Glutamatergic neuron (in vitro differentiated cells): ENCODE measurements at regions not wholly inside any gene's neighbourhood (a gene's known extent, or its start where the extent isn't known, plus 50 kb on each side); places are given as distances from the start of the nearest gene placed in this dataset.

Source experiments
- DNase-seq: peaks from one replicate; pipeline ENCODE4 v3.0.0; 2022
- H3K27ac Mint-ChIP-seq: one replicate; pipeline ENCODE4 v1.8.0; 2020; ENCODE audit warnings: mild to moderate bottlenecking, mixed read lengths, inconsistent platforms; ENCODE audit not compliant: unreplicated experiment
- H3K27me3 Mint-ChIP-seq: one replicate; pipeline ENCODE4 v1.8.0; 2020; ENCODE audit warnings: mild to moderate bottlenecking, moderate library complexity, mixed read lengths, inconsistent platforms; ENCODE audit not compliant: unreplicated experiment
- H3K36me3 Mint-ChIP-seq: one replicate; pipeline ENCODE4 v1.8.0; 2020; ENCODE audit warnings: mild to moderate bottlenecking, mixed read lengths, inconsistent platforms; ENCODE audit not compliant: unreplicated experiment
- H3K4me1 Mint-ChIP-seq: one replicate; pipeline ENCODE4 v1.8.0; 2020; ENCODE audit warnings: mild to moderate bottlenecking, low read depth, mixed read lengths, inconsistent platforms; ENCODE audit not compliant: unreplicated experiment
- H3K4me3 Mint-ChIP-seq: one replicate; pipeline ENCODE4 v1.8.0; 2020; ENCODE audit warnings: mild to moderate bottlenecking, mixed read lengths, inconsistent platforms; ENCODE audit not compliant: unreplicated experiment
- H3K9me3 Mint-ChIP-seq: one replicate; pipeline ENCODE4 v1.8.0; 2020; ENCODE audit warnings: mild to moderate bottlenecking, moderate library complexity, mixed read lengths, inconsistent platforms; ENCODE audit not compliant: unreplicated experiment
- TF ChIP-seq, protein P1 (sequence below): fragments of 200-600 bp; sonication (generic); IDR thresholded peaks from one replicate; pipeline ENCODE4 v1.5.0; 2021; ENCODE audit not compliant: partially characterized antibody, unreplicated experiment

- DNase-seq, result no peak
- H3K27me3 Mint-ChIP-seq, result no peaks in the 10 kb centered on the region
- no peaks in the 10 kb centered on the region for H3K36me3 Mint-ChIP-seq
- no peaks in the 10 kb centered on the region for H3K9me3 Mint-ChIP-seq
- no peaks in the 10 kb centered on the region for H3K4me1 Mint-ChIP-seq
- H3K27ac Mint-ChIP-seq, result no peak overlapping the region
- H3K4me3 Mint-ChIP-seq, result no peak overlapping the region
- TF ChIP-seq, protein P1, sequence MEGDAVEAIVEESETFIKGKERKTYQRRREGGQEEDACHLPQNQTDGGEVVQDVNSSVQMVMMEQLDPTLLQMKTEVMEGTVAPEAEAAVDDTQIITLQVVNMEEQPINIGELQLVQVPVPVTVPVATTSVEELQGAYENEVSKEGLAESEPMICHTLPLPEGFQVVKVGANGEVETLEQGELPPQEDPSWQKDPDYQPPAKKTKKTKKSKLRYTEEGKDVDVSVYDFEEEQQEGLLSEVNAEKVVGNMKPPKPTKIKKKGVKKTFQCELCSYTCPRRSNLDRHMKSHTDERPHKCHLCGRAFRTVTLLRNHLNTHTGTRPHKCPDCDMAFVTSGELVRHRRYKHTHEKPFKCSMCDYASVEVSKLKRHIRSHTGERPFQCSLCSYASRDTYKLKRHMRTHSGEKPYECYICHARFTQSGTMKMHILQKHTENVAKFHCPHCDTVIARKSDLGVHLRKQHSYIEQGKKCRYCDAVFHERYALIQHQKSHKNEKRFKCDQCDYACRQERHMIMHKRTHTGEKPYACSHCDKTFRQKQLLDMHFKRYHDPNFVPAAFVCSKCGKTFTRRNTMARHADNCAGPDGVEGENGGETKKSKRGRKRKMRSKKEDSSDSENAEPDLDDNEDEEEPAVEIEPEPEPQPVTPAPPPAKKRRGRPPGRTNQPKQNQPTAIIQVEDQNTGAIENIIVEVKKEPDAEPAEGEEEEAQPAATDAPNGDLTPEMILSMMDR, result no peak
Observed at GRCh38 chr14:83355609-83356008, 1822.0 kb upstream of the SEL1L start.

DNA sequence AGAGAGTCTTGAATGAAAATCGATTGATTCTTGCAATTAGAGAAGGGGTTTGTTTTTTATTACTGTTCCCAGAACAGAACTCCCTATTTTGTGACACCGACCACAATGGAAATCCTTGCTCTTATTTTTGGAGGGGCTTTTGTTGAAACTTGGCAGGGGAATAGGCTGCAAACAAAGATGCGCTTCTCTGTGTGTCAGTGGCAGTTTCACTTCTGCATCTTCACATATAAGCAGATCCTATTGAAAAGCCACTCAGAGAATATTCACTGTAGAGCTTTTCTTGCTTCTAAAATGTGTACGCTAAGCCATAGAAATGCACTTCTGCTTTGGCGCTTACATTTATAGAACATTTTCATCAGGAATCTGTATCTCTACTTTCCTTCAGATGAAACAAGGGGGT, 1822.4 kb upstream of the SEL1L start:
- Mint-ChIP-seq H3K9me3 (no peaks in the 10 kb centered on the region), H3K36me3 (no peaks in the 10 kb centered on the region), H3K27ac (no peak overlapping the region), H3K4me1 (no peaks in the 10 kb centered on the region), H3K4me3 (no peak overlapping the region), H3K27me3 (no peaks in the 10 kb centered on the region)
- TF ChIP-seq, protein P1, result no peak
- no peak for DNase-seq

DNA sequence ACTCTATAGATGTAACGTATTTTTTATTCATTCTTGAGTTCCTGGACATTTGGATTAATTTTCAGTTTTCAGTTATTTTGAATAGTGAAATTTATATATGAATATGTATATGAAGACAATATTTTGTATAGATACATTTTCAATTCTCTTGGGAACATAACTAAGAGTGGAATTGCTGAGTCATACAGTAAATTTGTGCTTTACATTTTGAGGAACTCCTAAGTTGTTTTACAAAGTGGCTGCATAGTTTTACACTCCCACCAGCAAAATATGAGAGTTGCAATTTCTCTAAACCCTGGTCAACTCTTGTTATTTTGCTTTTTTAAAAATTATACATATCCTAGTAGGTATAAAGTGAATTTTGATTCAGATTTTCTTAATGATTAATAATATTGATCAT, 1838.6 kb upstream of the SEL1L start:
- peaks cover 3% of the 10 kb centered on the region for H3K4me1 Mint-ChIP-seq
- H3K27me3 Mint-ChIP-seq, result no peaks in the 10 kb centered on the region
- H3K9me3 Mint-ChIP-seq, result no peaks in the 10 kb centered on the region
- no peaks in the 10 kb centered on the region for H3K36me3 Mint-ChIP-seq
- H3K4me3 Mint-ChIP-seq, result no peak overlapping the region
- no peak overlapping the region for H3K27ac Mint-ChIP-seq
- no peak for DNase-seq
- TF ChIP-seq, protein P1, result no peak

- H3K4me3 Mint-ChIP-seq, result no peak overlapping the region
- H3K27me3 Mint-ChIP-seq, result no peaks in the 10 kb centered on the region
- H3K27ac Mint-ChIP-seq, result no peak overlapping the region
- H3K9me3 Mint-ChIP-seq, result no peaks in the 10 kb centered on the region
- no peaks in the 10 kb centered on the region for H3K36me3 Mint-ChIP-seq
- H3K4me1 Mint-ChIP-seq, result no peaks in the 10 kb centered on the region
- TF ChIP-seq, protein P1, result no peak
- no peak for DNase-seq
Observed at GRCh38 chr14:83379436-83379835, 1845.8 kb upstream of the SEL1L start.

- peaks cover 2% of the 10 kb centered on the region for H3K27me3 Mint-ChIP-seq
- no peaks in the 10 kb centered on the region for H3K36me3 Mint-ChIP-seq
- H3K9me3 Mint-ChIP-seq, result no peaks in the 10 kb centered on the region
- no peak overlapping the region for H3K4me3 Mint-ChIP-seq
- no peak overlapping the region for H3K27ac Mint-ChIP-seq
- no peaks in the 10 kb centered on the region for H3K4me1 Mint-ChIP-seq
- no peak for DNase-seq
- TF ChIP-seq, protein P1, result no peak
Observed at GRCh38 chr14:83384253-83384652, 1850.6 kb upstream of the SEL1L start.
